MM.1S (cell line): ENCODE measurements at regions not wholly inside any gene's neighbourhood (a gene's known extent, or its start where the extent isn't known, plus 50 kb on each side); places are given as distances from the start of the nearest gene placed in this dataset.

Source experiments
- DNase-seq: peaks from one replicate; pipeline ENCODE4 v3.0.0-alpha.2; 2015
- H2AFZ ChIP-seq: fragments of 300-600 bp; sonication (generic); 2 replicates; pipeline ENCODE4 v1.6.0; 2016; ENCODE audit warnings: antibody characterized with exemption, low read length
- H3F3A ChIP-seq: fragments of 300-600 bp; sonication (generic); 2 replicates; pipeline ENCODE4 v1.6.1; 2016; ENCODE audit warnings: mild to moderate bottlenecking, antibody characterized with exemption, low read length, moderate library complexity, mixed read lengths; ENCODE audit not compliant: insufficient read depth
- H3K27ac ChIP-seq: fragments of 300-600 bp; sonication (generic); 2 replicates; pipeline ENCODE4 v1.5.1; 2016; ENCODE audit warnings: mild to moderate bottlenecking, low read length
- H3K27me3 ChIP-seq: fragments of 300-600 bp; sonication (generic); replicated peaks from 2 replicates; pipeline ENCODE4 v1.6.0; 2016; ENCODE audit warnings: low read length; ENCODE audit not compliant: insufficient read depth
- H3K36me3 ChIP-seq: fragments of 300-600 bp; sonication (generic); replicated peaks from 2 replicates; pipeline ENCODE4 v1.6.1; 2016; ENCODE audit warnings: mild to moderate bottlenecking, low read length, mixed read lengths; ENCODE audit not compliant: insufficient read depth
- H3K4me1 ChIP-seq: fragments of 300-600 bp; sonication (generic); 2 replicates; pipeline ENCODE4 v1.6.1; 2016; ENCODE audit warnings: low read length, mixed read lengths
- H3K4me2 ChIP-seq: fragments of 300-600 bp; sonication (generic); 2 replicates; pipeline ENCODE4 v1.6.0; 2016; ENCODE audit warnings: low read depth, low read length
- H3K4me3 ChIP-seq: fragments of 300-600 bp; sonication (generic); 2 replicates; pipeline ENCODE4 v1.5.1; 2016; ENCODE audit warnings: low read length, mixed read lengths
- H3K79me2 ChIP-seq: fragments of 300-600 bp; sonication (generic); 2 replicates; pipeline ENCODE4 v1.6.1; 2016; ENCODE audit warnings: mixed run types, low read length, mixed read lengths
- H3K9ac ChIP-seq: fragments of 300-600 bp; sonication (generic); 2 replicates; pipeline ENCODE4 v1.6.1; 2016; ENCODE audit warnings: low read length, mixed read lengths
- H3K9me2 ChIP-seq: fragments of 300-600 bp; sonication (generic); replicated peaks from 2 replicates; pipeline ENCODE4 v1.6.1; 2016; ENCODE audit warnings: mild to moderate bottlenecking, low read length, mixed read lengths; ENCODE audit not compliant: insufficient read depth
- H3K9me3 ChIP-seq: fragments of 300-600 bp; sonication (generic); replicated peaks from 2 replicates; pipeline ENCODE4 v1.6.1; 2016; ENCODE audit warnings: mild to moderate bottlenecking, low read length, mixed read lengths; ENCODE audit not compliant: insufficient read depth
- H4K20me1 ChIP-seq: fragments of 300-600 bp; sonication (generic); 2 replicates; pipeline ENCODE4 v1.6.1; 2016; ENCODE audit warnings: mild to moderate bottlenecking, low read length, moderate library complexity, mixed read lengths; ENCODE audit not compliant: insufficient read depth
- EZH2 ChIP-seq: fragments of 300-600 bp; sonication (generic); optimal IDR thresholded peaks from 2 replicates; pipeline ENCODE3; 2017; ENCODE audit warnings: low read depth, mild to moderate bottlenecking, antibody characterized with exemption, low read length, mixed read lengths
- EZH2phosphoT487 ChIP-seq: fragments of 300-600 bp; sonication (generic); IDR thresholded peaks from 2 replicates; pipeline ENCODE4 v1.6.1; 2018; ENCODE audit warnings: antibody characterized with exemption, low read length
- TF ChIP-seq, protein P1 (sequence below): fragments of 300-600 bp; sonication (generic); IDR thresholded peaks from 2 replicates; pipeline ENCODE4 v1.5.1; 2016; ENCODE audit warnings: antibody characterized with exemption, low read length, mixed read lengths

DNA sequence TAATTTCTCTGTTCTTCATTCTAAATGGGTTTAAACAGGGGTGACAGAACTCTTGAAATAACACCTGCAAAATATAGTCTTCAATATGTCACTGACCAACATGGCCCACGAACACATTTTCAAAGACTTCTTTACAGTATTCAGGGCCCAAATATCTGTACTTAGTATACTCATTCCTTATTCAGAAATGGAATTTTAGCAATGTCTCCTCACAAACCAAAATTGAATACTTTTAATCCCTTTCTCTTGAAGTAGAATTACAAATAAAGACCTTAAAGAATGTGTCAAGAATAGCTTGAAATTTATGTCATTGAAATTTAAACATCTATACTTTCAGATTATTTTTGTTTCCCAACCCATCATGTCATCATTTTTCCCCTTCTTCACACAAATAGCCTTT lies 263.1 kb downstream of the LRIG3 start:
- H4K20me1 ChIP-seq: no peaks in the 10 kb centered on the region

DNA sequence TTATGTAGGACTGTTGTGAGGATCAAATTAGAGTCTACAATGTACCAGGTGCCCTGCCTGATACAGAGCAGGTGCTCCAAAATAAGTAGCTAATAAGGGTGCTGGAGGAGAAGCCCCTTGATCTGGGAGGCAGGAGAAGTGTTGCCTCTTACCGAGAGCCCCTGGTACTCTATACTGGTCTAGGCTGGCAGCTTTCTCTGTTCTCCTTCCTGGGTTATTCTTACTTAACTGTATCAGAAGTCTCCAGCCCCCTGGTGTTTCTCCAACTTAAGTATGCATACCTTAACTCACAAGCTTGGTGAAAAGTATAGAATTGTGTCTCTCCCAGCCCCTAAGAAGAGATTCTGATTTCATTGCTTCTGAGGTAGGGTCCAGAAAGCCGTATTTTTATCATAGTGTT lies 254.9 kb downstream of the LRIG3 start:
- Histone ChIP-seq H2AFZ (no peak overlapping the region), H3K27ac (no peak overlapping the region)
- no peak for TF ChIP-seq EZH2phosphoT487

More for the DNA sequence above, 263.1 kb downstream of the LRIG3 start:
- H3K36me3 ChIP-seq: no peaks in the 10 kb centered on the region
- no peaks in the 10 kb centered on the region for H3K27me3 ChIP-seq
- no peaks in the 10 kb centered on the region for H3K9me2 ChIP-seq
- no peaks in the 10 kb centered on the region for H3F3A ChIP-seq
- no peak overlapping the region for H3K9ac ChIP-seq
- H3K4me1 ChIP-seq: no peaks in the 10 kb centered on the region
- H3K79me2 ChIP-seq: no peaks in the 10 kb centered on the region
- H2AFZ ChIP-seq: no peak overlapping the region
- no peak for DNase-seq
- no peaks in the 10 kb centered on the region for H3K9me3 ChIP-seq
- no peak overlapping the region for H3K4me2 ChIP-seq
- H3K27ac ChIP-seq: no peak overlapping the region
- no peak overlapping the region for H3K4me3 ChIP-seq
- TF ChIP-seq, protein P1, sequence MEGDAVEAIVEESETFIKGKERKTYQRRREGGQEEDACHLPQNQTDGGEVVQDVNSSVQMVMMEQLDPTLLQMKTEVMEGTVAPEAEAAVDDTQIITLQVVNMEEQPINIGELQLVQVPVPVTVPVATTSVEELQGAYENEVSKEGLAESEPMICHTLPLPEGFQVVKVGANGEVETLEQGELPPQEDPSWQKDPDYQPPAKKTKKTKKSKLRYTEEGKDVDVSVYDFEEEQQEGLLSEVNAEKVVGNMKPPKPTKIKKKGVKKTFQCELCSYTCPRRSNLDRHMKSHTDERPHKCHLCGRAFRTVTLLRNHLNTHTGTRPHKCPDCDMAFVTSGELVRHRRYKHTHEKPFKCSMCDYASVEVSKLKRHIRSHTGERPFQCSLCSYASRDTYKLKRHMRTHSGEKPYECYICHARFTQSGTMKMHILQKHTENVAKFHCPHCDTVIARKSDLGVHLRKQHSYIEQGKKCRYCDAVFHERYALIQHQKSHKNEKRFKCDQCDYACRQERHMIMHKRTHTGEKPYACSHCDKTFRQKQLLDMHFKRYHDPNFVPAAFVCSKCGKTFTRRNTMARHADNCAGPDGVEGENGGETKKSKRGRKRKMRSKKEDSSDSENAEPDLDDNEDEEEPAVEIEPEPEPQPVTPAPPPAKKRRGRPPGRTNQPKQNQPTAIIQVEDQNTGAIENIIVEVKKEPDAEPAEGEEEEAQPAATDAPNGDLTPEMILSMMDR: no peak
- no peak for TF ChIP-seq EZH2
- TF ChIP-seq EZH2phosphoT487: no peak

DNA sequence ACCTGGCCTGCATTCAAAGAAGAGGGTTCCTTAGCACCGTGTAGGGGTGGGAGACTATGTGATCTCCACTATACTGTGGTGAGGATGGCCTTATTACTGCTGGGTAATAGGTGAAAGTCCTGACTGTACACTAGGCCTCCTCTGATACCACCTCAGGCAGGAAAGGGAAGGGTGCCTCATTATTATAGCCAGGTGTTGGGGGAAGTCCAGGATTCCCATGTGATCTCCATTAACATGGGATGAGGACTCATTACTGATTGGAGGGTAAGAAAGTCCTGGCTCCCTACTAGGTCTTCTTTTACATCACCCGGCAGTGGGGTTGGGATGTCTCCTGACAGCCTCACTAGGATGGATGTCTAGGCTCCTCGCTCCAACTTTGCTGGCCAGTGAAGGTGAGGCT lies 252.1 kb downstream of the LRIG3 start:
- Histone ChIP-seq H3K27me3 (no peaks in the 10 kb centered on the region), H2AFZ (no peak overlapping the region), H4K20me1 (no peaks in the 10 kb centered on the region), H3K4me2 (no peak overlapping the region), H3K9me2 (no peaks in the 10 kb centered on the region), H3K4me3 (no peak overlapping the region), H3K27ac (no peak overlapping the region), H3K9ac (no peak overlapping the region), H3K4me1 (no peaks in the 10 kb centered on the region), H3K9me3 (no peaks in the 10 kb centered on the region), H3F3A (no peaks in the 10 kb centered on the region), H3K79me2 (no peaks in the 10 kb centered on the region), H3K36me3 (no peaks in the 10 kb centered on the region)
- no peak for DNase-seq
- TF ChIP-seq EZH2: no peak
- no peak for TF ChIP-seq EZH2phosphoT487
- TF ChIP-seq, protein P1: no peak

More for the DNA sequence above, 254.9 kb downstream of the LRIG3 start:
- no peaks in the 10 kb centered on the region for H3K4me1 ChIP-seq
- H3K79me2 ChIP-seq: no peaks in the 10 kb centered on the region
- H3F3A ChIP-seq: no peaks in the 10 kb centered on the region
- no peaks in the 10 kb centered on the region for H3K9me2 ChIP-seq
- no peaks in the 10 kb centered on the region for H3K27me3 ChIP-seq
- H3K9ac ChIP-seq: no peak overlapping the region
- H4K20me1 ChIP-seq: no peaks in the 10 kb centered on the region
- H3K9me3 ChIP-seq: no peaks in the 10 kb centered on the region
- no peak for DNase-seq
- H3K4me2 ChIP-seq: no peak overlapping the region
- no peak overlapping the region for H3K4me3 ChIP-seq
- no peaks in the 10 kb centered on the region for H3K36me3 ChIP-seq

DNA sequence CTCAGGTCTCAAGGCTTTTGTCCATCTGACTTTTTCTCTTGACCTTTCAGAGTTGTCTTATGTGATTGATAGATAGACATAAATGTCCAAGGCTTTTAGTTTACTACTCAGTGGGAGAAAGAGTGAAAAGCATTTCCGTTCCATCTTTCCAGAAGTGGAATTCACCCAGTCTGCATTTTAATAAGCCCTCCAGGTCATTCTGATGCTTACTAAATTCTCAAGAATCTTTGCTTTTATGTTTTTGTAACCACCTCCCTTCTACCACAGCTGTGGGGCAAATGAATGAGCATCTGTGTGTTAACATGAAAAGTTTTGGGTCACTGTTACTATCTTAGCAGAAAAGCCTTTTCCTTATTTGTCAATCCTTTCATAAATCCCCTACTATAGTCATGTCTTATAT lies 251.4 kb downstream of the LRIG3 start:
- no peaks in the 10 kb centered on the region for H3K4me1 ChIP-seq
- H3F3A ChIP-seq: no peaks in the 10 kb centered on the region
- no peak overlapping the region for H3K9ac ChIP-seq
- no peaks in the 10 kb centered on the region for H3K27me3 ChIP-seq
- no peak for TF ChIP-seq EZH2
- TF ChIP-seq, protein P1: no peak
- TF ChIP-seq EZH2phosphoT487: no peak
- H3K27ac ChIP-seq: no peak overlapping the region
- H3K9me3 ChIP-seq: no peaks in the 10 kb centered on the region
- no peak for DNase-seq
- no peak overlapping the region for H2AFZ ChIP-seq
- no peak overlapping the region for H3K4me2 ChIP-seq
- H3K9me2 ChIP-seq: no peaks in the 10 kb centered on the region
- no peak overlapping the region for H3K4me3 ChIP-seq
- no peaks in the 10 kb centered on the region for H4K20me1 ChIP-seq
- H3K36me3 ChIP-seq: no peaks in the 10 kb centered on the region
- no peaks in the 10 kb centered on the region for H3K79me2 ChIP-seq
